Cardiac muscle cell (in vitro differentiated cells and primary cell): ENCODE measurements at regions not wholly inside any gene's neighbourhood (a gene's known extent, or its start where the extent isn't known, plus 50 kb on each side); places are given as distances from the start of the nearest gene placed in this dataset.

ENCODE experiments used
- DNase-seq, 2 donors: peaks; one replicate each; pipeline versions ENCODE4 v3.0.0 to v3.0.0-alpha.2; 2010 to 2017; ENCODE audit warnings: low read depth in 1 of 2, low spot score in 1 of 2
- H3K27ac ChIP-seq: fragments of 200-600 bp; sonication (generic); 2 replicates; pipeline ENCODE4 v1.5.1; 2016
- H3K27me3 ChIP-seq: fragments of 200-600 bp; sonication (generic); 2 replicates; pipeline ENCODE4 v1.6.0; 2016; ENCODE audit warnings: control low read depth
- H3K36me3 ChIP-seq: fragments of 200-600 bp; sonication (generic); 2 replicates; pipeline ENCODE4 v1.5.1; 2016; ENCODE audit warnings: control low read depth
- H3K4me1 ChIP-seq: fragments of 200-600 bp; sonication (generic); 2 replicates; pipeline ENCODE4 v1.8.1; 2017; ENCODE audit warnings: low read depth, mild to moderate bottlenecking, mixed run types
- H3K4me3 ChIP-seq: fragments of 200-600 bp; sonication (generic); 2 replicates; pipeline ENCODE4 v1.5.1; 2016; ENCODE audit warnings: mild to moderate bottlenecking
- H3K9me3 ChIP-seq: fragments of 200-600 bp; sonication (generic); 2 replicates; pipeline ENCODE4 v1.5.1; 2017; ENCODE audit warnings: low read depth, mild to moderate bottlenecking, control low read depth
- CTCF ChIP-seq: IDR thresholded peaks from 2 replicates; pipeline ENCODE4 v1.5.1; 2012; ENCODE audit warnings: low read depth, mild to moderate bottlenecking, low read length

GRCh38 chr2:196376984-196377877 lies 205.9 kb upstream of the STK17B start:
- TF ChIP-seq CTCF, result no peak
- H3K4me1 ChIP-seq, result no peaks in the 10 kb centered on the region
- no peaks in the 10 kb centered on the region for H3K9me3 ChIP-seq
- H3K4me3 ChIP-seq, result no peak overlapping the region
- peak in 1 of 2 donors; percentile 75 for DNase-seq
- H3K27ac ChIP-seq, result no peak overlapping the region
- H3K36me3 ChIP-seq, result no peaks in the 10 kb centered on the region
- no peaks in the 10 kb centered on the region for H3K27me3 ChIP-seq

- H3K4me3 ChIP-seq, result no peak overlapping the region
- TF ChIP-seq CTCF, result no peak
- DNase-seq, result no peak
- H3K27ac ChIP-seq, result no peak overlapping the region
- no peaks in the 10 kb centered on the region for H3K27me3 ChIP-seq
- H3K4me1 ChIP-seq, result no peaks in the 10 kb centered on the region
- H3K9me3 ChIP-seq, result no peaks in the 10 kb centered on the region
- no peaks in the 10 kb centered on the region for H3K36me3 ChIP-seq
Observed at GRCh38 chr2:196379600-196379999, 208.2 kb upstream of the STK17B start.

- no peak for DNase-seq
- H3K27me3 ChIP-seq, result no peaks in the 10 kb centered on the region
- H3K27ac ChIP-seq, result no peak overlapping the region
- no peak for TF ChIP-seq CTCF
- no peaks in the 10 kb centered on the region for H3K36me3 ChIP-seq
- H3K4me1 ChIP-seq, result no peaks in the 10 kb centered on the region
- no peak overlapping the region for H3K4me3 ChIP-seq
- no peaks in the 10 kb centered on the region for H3K9me3 ChIP-seq
Observed at GRCh38 chr2:196380098-196380497, 208.7 kb upstream of the STK17B start.

GRCh38 chr2:196380575-196380974 lies 209.2 kb upstream of the STK17B start:
- TF ChIP-seq CTCF, result no peak

GRCh38 chr2:196381464-196381863 lies 210.1 kb upstream of the STK17B start:
- no peak for DNase-seq
- Histone ChIP-seq H3K27ac (no peak overlapping the region), H3K4me1 (no peaks in the 10 kb centered on the region), H3K27me3 (no peaks in the 10 kb centered on the region), H3K36me3 (no peaks in the 10 kb centered on the region), H3K4me3 (no peak overlapping the region), H3K9me3 (no peaks in the 10 kb centered on the region)
- no peak for TF ChIP-seq CTCF

More at GRCh38 chr2:196380575-196380974, 209.2 kb upstream of the STK17B start:
- Histone ChIP-seq H3K4me1 (no peaks in the 10 kb centered on the region), H3K27me3 (no peaks in the 10 kb centered on the region), H3K4me3 (no peak overlapping the region), H3K36me3 (no peaks in the 10 kb centered on the region), H3K9me3 (no peaks in the 10 kb centered on the region), H3K27ac (no peak overlapping the region)
- no peak for DNase-seq
